Testis (tissue), 2 donors: ENCODE measurements at regions not wholly inside any gene's neighbourhood (a gene's known extent, or its start where the extent isn't known, plus 50 kb on each side); places are given as distances from the start of the nearest gene placed in this dataset.

ENCODE experiments used
- CTCF ChIP-seq, 3 experiments: fragments of 450-650 bp in 2 of 3; fragments of 200-600 bp in 1 of 3; sonication (generic) in 1 of 3; IDR thresholded peaks; one replicate each; pipeline ENCODE4 v1.5.1; 2016 to 2019; ENCODE audit warnings: antibody characterized with exemption in 3 of 3, mild to moderate bottlenecking in 2 of 3, moderate library complexity in 1 of 3
- POLR2A ChIP-seq: fragments of 450-650 bp; IDR thresholded peaks from one replicate; pipeline ENCODE4 v1.6.1; 2017; ENCODE audit warnings: antibody characterized with exemption, mild to moderate bottlenecking, moderate library complexity

GRCh38 chr5:72693546-72694205 is 122.8 kb upstream of the TNPO1 start:
- TF ChIP-seq CTCF (IDR thresholded peaks at IDR 0.05): no peak
- TF ChIP-seq POLR2A: no peak
